H1 (cell line): ENCODE measurements at regions not wholly inside any gene's neighbourhood (a gene's known extent, or its start where the extent isn't known, plus 50 kb on each side); places are given as distances from the start of the nearest gene placed in this dataset.

Experiments
- CHD2 ChIP-seq: IDR thresholded peaks from 2 replicates; pipeline ENCODE4 v1.6.1; 2012; ENCODE audit warnings: low read length, improper control_type of control experiment
- EP300 ChIP-seq, 2 experiments: IDR thresholded peaks; 1 replicate in 1 of 2; 2 replicates in 1 of 2; pipeline ENCODE4 v1.6.1; 2011 to 2012; ENCODE audit warnings: low read depth in 2 of 2, low read length in 2 of 2, mild to moderate bottlenecking in 2 of 2, borderline replicate concordance in 1 of 2, inconsistent platforms in 1 of 2, moderate library complexity in 1 of 2
- EZH2 ChIP-seq: fragments of 200-600 bp; sonication (generic); IDR thresholded peaks from 2 replicates; pipeline ENCODE4 v1.7.1; 2012; ENCODE audit warnings: low read depth, mild to moderate bottlenecking, moderate library complexity, low read length, inconsistent platforms; ENCODE audit not compliant: severe bottlenecking
- GABPA ChIP-seq: IDR thresholded peaks from 2 replicates; pipeline ENCODE4 v1.6.1; 2011; ENCODE audit warnings: mild to moderate bottlenecking, low read length, moderate library complexity, borderline replicate concordance; ENCODE audit not compliant: insufficient read depth
- KDM5A ChIP-seq: fragments of 200-600 bp; IDR thresholded peaks from 2 replicates; pipeline ENCODE4 v1.7.1; 2012; ENCODE audit warnings: mild to moderate bottlenecking, low read length, inconsistent platforms, mixed read lengths
- NRF1 ChIP-seq: IDR thresholded peaks from 2 replicates; pipeline ENCODE4 v1.6.1; 2011; ENCODE audit warnings: mild to moderate bottlenecking, low read depth, low read length, improper control_type of control experiment
- PHF8 ChIP-seq: fragments of 200-600 bp; sonication (generic); conservative IDR thresholded peaks from 2 replicates; pipeline ENCODE4 v1.7.1; 2012; ENCODE audit warnings: low read depth, mild to moderate bottlenecking, inconsistent platforms, low read length, moderate library complexity
- POLR2A ChIP-seq, 2 experiments: IDR thresholded peaks; 1 replicate in 1 of 2; 2 replicates in 1 of 2; pipeline ENCODE4 v1.6.1; 2011; ENCODE audit warnings: low read depth in 2 of 2, low read length in 2 of 2, mild to moderate bottlenecking in 2 of 2; ENCODE audit errors: control extremely low read depth in 1 of 2
- POLR2AphosphoS5 ChIP-seq: IDR thresholded peaks from 2 replicates; pipeline ENCODE4 v1.6.1; 2011; ENCODE audit warnings: low read depth, low read length
- TAF1 ChIP-seq: IDR thresholded peaks from 2 replicates; pipeline ENCODE4 v1.6.1; 2011; ENCODE audit warnings: mild to moderate bottlenecking, low read depth, low read length
- TEAD4 ChIP-seq: IDR thresholded peaks from 2 replicates; pipeline ENCODE4 v1.6.1; 2012; ENCODE audit warnings: low read depth, low read length, inconsistent platforms, mixed read lengths
- TF ChIP-seq, protein P1 (sequence below), 3 experiments: IDR thresholded peaks; 1 replicate in 2 of 3; 2 replicates in 1 of 3; pipeline versions ENCODE4 v1.5.1 to v1.6.1; 2011; ENCODE audit warnings: low read length in 3 of 3, mild to moderate bottlenecking in 3 of 3, inconsistent platforms in 2 of 3, low read depth in 1 of 3, moderate library complexity in 1 of 3; ENCODE audit not compliant: insufficient read depth in 1 of 3; ENCODE audit errors: control extremely low read depth in 1 of 3

GRCh38 chr15:92541291-92542200 is 114.0 kb downstream of the FAM174B start:
- TF ChIP-seq CHD2 (no peak), KDM5A (no peak), GABPA (no peak), EZH2 (no peak), TAF1 (no peak), TEAD4 (no peak), POLR2A (IDR thresholded peaks at IDR 0.05; ENCODE audit: control extremely low read depth in 1 of 2, low read depth in 2 of 2, low read length in 2 of 2) (no peak), POLR2AphosphoS5 (no peak), NRF1 (no peak), EP300 (IDR thresholded peaks at IDR 0.05; ENCODE audit: borderline replicate concordance in 1 of 2, low read depth in 2 of 2, low read length in 2 of 2) (no peak), PHF8 (no peak)
- TF ChIP-seq, protein P1, sequence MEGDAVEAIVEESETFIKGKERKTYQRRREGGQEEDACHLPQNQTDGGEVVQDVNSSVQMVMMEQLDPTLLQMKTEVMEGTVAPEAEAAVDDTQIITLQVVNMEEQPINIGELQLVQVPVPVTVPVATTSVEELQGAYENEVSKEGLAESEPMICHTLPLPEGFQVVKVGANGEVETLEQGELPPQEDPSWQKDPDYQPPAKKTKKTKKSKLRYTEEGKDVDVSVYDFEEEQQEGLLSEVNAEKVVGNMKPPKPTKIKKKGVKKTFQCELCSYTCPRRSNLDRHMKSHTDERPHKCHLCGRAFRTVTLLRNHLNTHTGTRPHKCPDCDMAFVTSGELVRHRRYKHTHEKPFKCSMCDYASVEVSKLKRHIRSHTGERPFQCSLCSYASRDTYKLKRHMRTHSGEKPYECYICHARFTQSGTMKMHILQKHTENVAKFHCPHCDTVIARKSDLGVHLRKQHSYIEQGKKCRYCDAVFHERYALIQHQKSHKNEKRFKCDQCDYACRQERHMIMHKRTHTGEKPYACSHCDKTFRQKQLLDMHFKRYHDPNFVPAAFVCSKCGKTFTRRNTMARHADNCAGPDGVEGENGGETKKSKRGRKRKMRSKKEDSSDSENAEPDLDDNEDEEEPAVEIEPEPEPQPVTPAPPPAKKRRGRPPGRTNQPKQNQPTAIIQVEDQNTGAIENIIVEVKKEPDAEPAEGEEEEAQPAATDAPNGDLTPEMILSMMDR (IDR thresholded peaks at IDR 0.05; ENCODE audit: control extremely low read depth in 1 of 3, insufficient read depth in 1 of 3, low read depth in 1 of 3, low read length in 3 of 3) = no peak
